Activated CD8-positive, alpha-beta memory T cell treated with anti-CD3 and anti-CD28 coated beads, Interleukin-2, amount 50 U/mL, for 48 hours (primary cell): ENCODE measurements at regions not wholly inside any gene's neighbourhood (a gene's known extent, or its start where the extent isn't known, plus 50 kb on each side); places are given as distances from the start of the nearest gene placed in this dataset.
"Not testable (repeated sequence)": the region's sequence is repeated elsewhere in the genome, so short reads cannot be mapped to it uniquely, and the experiment has no call there.

Experiments used
- DNase-seq: peaks from one replicate; pipeline ENCODE4 v3.0.0-alpha.2; 2020

DNA sequence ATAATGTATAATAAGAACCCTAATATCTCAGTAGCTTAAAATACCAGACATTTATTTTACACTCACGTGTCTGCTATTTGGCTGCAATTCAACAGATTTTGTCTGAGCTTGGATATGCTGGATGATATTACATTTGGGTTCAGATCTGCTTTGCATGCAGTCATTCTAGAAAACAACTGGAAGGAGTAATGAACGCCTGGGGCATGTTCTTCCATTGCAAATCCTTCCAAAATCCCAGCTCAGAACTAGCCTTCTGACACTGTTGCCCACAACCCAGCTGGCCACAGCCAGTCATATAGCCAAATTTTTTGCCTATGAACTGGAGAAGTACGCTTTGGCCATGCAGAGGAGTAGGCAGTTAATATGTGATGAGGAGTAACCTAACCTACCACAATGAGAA is 597.8 kb upstream of the VRK2 start:
- DNase-seq: no peak

DNA sequence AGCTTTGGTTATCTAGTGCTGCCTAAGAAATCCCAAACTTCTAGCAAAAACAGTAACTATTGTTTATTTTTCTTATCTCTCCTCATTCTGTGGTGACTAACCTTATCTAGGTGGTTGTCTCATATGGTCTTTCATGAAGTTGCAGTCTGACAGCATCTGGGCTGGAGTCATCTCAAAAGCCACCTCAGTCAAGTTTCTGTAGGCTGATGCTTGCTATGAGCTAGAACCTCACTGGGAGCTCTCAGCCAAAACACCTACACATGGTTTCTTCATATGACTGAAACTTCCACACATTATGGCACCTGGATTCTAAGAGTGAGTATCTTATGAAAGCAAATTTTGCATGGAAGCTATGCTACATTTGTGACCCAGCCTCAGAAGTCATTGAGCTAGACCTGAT is 596.4 kb upstream of the VRK2 start:
- DNase-seq: no peak

DNA sequence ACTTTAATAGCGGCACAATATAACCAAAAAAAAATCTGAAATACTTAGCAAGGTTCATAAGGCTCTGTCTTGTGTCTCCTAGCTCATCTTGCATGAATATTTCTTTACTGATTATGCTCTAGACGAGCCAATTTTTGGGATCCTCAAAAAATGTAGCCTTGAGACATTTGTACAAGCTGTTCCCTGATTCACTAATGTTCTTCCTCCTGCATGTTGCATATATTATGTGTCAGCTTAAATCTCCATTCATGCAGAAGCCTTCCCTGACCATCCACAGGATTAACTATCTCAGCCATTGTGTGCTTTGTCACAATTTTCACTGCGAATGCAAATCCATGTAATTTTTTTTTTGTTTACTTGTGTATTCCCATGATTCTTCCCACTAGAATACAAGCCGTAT is 594.0 kb upstream of the VRK2 start:
- DNase-seq: no peak

DNA sequence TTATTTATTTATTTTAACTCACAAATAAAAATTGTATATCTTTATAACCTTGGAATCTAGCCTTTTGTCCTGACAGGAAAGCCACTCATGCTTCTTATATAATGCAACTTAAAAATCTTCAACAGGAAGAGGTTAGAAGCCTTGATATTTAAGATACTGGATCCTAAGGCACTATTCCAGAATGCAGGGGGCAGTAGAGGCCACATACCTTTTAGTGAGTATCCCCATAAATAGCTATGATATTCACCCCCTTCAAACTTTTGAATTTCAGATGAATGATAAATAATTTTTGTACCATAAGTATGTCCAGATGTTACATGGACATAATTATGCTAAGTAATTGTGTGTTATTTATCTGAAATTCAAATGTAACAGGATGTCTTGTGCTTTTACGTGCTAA is 592.7 kb upstream of the VRK2 start:
- no peak for DNase-seq

DNA sequence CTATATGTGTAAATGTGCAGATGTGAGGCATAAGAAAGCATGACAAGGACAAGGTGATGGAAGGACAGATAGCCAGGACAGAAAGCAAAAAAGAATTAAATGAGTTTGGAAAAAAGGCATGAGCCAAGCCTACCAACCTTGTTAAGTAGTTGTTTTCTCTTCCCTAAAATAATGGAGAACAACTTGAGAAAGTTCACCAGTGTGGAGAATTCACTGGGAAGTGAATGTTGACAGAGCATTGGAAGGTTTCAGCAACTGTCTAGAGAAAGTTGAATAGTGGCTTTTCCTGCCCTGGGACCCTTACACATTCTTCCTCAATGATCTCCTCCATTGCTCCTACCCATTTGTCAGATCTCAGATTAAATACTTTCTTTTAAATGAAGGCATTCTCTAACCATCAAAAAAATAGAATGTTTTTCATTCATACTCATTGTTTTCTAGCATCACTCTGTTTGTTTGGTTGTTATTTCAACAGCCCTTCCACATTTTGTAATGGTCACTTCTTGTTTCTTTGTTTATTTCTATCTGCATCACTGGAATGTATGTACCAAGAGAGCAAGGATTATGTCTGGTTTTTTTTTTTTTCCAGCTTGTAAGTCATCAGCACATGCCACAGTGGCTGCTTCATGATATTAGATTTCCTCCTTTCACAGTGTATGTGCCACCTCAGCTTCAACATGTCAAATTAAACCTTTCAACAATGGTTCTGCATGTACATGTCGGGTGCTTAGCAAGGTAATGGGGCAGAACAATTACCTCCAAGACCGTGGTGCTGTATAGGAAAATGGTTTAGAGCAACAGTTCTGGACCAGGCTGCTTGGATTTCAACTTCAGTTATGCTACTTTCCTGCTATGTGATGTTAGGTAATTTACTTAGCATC is 586.0 kb upstream of the VRK2 start:
- no peak for DNase-seq

DNA sequence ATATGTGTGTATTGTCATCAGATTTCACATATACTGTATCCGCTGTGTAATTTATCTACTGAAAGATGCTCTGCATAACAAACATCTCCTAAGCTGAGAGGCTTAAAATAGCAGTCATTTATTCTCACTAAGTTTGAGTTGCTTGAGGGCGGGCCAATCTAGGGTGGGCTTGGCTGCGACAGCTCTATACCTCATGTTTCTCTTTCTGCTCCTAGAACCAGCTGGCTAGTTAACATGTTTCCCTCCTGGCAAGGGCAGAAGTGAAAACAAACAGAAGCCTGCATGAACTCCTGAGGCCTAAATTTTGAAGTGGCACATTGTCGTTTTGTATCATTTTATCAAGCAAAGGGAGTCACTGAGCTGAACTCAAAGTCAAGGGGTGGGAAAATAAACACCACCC is 585.0 kb upstream of the VRK2 start:
- no peak for DNase-seq

DNA sequence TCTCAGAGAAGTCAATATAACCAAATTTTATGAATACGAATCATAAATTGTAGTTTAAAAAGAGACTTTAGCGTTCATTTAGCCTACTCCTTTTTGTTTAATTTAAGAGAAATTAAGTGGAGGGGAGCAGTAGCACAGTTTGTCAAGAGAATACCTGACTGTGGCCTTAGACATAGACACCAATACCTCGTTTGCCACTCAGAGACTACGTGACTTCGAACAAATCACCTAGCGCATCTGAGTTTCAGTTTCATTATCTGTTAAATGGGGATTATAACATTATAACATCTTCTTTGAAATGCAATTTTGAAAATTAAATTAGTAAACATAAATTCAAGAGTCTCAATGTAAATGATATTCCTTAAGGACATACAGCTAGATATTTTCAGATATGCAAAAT is 581.5 kb upstream of the VRK2 start:
- no peak for DNase-seq

DNA sequence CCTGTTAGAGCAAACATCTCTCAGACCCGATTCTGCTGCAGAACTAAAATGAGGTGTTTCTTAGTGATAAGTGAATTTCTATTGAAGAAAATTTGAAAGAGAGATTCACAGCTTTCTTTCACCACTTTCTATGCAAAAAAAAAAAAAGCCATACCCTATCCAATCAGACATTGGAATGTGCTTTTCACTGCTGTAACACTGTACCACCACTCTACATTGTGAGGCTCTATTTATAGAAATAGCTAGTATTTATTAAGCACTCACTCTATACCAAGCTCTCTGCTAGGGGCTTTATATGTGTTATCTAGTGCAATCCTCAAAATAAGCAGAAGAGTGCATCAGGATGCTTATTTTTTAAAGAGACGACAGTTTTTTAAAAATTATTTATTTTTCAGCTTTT is 580.6 kb upstream of the VRK2 start:
- no peak for DNase-seq

DNA sequence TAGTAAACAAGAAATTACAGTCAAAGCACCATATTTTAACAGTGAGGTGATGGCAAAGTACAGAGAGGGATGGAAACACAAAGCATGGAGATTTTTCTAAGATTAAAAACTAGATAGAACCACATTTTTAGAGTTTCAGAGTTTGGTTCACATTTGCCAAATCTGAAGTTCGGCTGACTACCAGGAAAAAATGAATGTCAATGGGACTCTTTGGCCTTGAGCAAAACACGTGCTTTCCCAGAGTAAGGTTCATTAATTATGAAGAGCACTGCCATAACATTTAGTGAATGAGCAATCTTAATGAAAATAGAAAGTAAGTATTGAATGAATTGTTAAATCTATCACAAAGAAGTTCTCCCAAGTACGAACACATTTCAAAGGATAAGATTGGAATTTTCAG is 571.2 kb upstream of the VRK2 start:
- DNase-seq: no peak

DNA sequence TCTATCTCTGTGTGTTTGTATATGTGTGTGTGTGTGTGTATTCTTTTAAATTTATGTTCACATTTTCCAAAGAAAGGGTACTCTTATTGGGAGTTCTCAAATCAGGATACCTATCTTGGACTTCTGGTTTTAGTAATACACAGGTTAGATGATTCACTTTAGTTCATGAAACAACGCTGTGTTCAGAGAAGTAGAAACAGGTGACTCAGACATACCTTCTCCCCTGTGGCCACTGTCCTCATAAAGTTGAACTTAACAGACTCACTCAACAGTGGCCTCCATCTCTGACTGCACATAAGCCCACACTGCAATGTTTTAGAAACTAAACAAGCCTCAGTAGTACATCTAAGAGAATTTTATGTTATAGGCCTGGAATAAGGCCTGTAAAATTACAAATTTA is 566.6 kb upstream of the VRK2 start:
- DNase-seq: no peak

DNA sequence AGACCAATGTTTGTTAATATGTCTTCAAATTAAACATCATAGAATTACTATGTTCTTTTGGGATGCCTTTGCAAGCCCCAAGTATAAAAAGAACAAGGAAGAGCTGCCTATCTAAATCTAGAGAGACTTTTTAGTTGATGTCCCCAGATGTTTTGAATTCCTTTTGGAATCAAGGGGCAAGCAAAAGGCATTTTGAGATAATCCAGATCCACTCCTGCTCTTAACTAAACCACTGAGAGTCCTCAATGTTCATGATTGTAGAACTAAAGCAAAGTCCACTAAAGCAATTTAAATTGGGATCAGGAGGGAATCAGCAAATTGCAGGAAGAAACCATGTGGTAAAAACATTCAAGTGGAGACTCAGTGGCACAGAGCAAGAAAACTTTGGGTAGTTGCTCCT is 558.5 kb upstream of the VRK2 start:
- no peak for DNase-seq

DNA sequence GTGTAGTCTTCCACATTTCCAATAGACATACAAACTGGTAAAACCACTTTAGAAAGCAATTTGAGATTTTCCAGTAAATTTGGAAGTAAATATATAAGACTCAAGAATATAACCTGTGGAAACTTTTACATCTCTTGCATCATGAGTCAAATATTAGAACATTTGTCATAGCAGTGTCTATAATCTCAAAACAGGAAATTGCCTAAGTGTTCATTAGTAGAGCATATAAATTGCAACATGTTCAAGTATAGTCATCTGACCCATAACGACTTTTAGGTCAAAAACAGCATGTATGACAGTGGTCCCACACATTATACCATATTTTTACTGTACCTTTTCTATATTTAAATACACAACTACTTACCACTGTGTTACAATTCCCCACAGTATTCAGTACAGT is 555.9 kb upstream of the VRK2 start:
- DNase-seq: no peak

DNA sequence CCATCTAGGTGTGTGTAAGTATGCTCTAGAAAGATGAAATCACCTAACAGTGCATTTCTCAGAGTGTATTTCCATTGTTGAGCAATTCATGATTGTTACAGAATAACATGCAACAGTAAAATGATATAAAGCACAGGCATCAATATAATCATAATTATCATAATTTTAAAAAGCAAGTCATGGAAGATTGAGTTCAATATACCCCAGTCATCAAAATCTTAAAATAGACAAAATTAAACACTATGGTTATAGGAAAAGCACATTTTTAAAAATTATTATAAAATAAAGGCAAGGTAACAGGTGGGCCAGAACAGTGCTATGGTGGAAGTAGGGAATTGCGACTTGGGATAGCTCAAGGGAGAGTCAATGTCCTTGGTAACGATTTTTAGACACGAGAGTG is 555.4 kb upstream of the VRK2 start:
- DNase-seq: no peak

DNA sequence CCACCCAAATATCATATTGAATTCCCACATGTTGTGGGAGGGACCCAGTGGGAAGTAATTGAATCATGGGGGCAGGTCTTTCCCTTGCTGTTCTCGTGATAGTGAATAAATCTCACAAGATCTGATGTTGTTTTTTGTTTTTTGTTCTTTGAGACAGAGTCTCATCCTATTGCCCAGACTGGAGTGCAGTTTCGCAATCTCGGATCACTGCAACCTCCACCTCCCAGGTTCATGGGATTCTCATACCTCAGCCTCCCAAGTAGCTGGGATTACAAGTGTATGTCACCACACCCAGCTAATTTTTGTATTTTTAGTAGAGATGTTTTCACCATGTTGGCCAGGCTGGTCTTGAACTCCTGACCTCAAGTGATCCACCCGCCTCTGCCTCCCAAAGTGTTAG is 552.6 kb upstream of the VRK2 start:
- not testable (repeated sequence) for DNase-seq

DNA sequence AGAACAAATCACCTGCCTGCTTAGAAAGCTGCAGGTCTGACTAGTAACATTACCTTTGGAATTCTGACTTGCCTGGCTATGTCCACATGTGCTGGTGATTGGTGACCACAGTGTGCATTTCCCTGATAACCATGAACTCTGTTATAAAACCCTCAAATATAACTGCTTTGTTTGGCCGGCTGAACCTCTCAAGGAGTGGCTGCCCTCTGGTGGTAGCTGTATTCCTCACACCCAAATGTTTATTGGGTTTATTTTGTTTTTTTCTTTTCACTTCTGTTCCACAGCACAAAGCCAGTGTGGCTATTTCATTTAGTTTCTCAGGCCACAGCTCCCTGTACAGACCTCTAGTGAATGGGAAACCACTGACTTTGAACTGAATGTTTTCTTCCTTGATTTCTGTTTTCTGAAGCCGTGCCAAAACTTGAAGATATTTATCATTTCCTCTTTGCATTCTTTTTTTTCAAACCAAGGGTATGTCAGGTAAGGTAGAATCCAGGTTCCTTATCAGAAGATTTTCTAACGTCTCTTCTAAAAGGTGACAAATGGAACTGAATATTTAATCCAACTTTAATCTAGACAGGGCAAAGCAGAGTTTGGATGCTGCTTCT is 549.0 kb upstream of the VRK2 start:
- DNase-seq: peak; percentile 54

DNA sequence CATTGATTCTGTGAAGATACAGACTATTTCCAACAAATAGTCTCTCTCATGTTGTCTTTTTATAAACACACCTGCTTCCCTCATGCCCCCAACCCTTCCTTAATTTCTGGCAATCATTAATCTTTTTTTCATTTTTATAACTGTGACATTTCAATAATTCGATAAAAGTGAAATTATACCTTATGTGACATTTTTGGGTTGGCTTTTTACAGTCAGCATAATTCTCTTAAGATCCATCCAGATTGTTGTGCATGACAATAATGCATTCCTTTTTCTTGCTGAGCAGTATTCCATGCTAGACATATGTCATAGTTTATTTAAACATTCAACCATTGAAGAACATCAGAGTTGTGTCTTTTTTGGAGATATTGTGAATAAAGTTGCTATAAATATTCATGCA is 541.8 kb upstream of the VRK2 start:
- DNase-seq: no peak

DNA sequence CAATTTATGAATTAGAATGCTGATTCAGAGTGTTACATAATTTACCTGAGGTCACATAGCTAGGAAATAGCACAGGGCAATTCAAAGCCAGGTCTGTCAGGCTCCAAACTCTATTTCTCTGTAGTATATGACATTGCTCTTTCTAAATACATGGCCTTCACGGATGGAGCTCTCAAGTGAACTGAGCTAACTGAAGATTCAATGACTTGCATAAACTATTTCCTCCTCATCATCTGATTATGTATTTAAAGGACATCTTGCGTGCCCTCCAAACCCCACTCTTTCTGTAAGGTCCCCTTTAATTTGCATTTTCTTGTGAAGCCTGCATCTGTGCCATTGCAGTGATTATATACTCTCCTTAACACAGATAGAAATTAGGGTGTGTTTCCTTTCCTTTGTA is 537.4 kb upstream of the VRK2 start:
- no peak for DNase-seq

DNA sequence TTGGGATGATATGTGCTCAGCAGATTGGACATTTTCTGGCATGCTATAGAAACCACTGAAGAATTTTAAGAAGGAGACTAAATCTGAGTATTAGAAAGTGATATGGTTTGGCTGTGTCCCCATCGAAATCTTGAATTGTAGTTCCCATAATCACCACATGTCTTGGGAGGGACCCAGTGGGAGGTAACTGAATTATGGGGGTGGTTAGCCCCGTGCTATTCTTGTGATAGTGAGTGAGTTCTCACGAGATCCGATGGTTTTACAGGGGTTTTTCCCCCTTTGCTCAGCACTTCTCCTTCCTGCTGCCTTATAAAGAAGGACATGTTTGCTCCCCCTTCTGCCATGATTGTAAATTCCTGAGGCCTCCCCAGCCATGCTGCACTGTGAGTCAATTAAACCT is 535.9 kb upstream of the VRK2 start:
- DNase-seq: no peak

DNA sequence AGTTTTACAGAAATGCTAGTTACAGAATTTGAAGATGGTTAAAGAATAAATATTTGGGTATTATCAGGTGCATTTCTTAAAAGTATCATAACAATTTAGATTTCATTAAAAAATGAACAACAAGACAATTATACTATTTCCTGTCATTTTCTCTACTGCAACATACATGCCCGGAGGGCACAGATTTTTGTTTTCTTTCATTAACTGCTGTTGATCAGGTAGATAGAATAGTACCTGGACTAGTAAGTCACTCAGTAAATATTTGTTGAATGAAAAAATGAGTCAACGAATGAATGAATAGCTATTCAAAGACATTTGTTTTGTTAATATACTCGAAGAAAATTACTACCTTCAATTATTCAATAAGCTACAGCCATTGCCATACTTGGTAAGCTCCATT is 531.2 kb upstream of the VRK2 start:
- DNase-seq: no peak

DNA sequence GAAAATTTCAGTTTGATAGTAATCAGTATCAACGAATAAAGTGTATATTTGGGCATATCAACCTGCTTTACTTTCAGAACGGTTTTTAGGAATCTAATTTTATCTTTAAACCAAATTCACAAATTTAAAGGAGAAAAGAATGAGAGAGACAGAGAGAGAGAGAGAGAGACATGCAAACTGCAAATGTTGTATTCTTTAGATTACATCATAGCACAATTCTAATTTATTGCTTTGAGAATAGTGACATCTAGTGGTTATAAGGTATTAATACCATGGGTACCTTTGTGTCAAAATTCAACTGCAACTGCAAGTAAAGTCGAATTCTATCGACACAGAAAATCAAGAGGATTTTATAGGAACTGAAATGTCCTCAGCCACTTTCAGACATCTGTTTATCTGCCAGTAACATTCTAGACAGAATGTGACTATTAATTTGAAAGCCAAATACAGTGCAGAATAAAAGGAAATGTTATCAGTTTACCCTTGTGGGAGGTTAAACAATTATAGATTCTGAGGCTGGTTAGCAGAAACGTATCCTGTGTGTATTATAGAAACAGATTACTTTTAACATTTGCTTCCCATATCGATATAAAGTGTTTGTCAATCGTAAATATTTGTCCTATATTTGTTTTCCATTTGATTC is 529.8 kb upstream of the VRK2 start:
- DNase-seq: no peak

DNA sequence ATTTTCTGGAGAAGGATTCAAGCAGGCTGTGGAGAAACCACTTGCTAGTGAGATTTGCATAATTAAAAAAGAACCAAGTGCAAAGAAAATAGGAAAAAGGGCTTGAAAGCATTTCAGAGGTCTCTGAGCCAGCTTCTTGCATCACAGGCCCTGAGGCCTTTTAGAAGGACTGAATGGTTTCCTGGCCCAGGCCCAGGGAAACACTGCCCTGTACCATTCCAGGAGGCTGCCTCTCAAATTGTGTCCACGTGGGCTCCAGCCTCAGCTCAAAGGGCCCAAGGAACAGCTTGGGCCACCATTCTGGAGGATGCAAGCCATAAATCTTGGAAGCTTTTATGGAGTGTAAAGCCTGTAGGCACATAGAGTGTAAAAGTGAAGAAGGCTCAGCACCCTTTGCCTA is 523.3 kb upstream of the VRK2 start:
- DNase-seq: no peak

DNA sequence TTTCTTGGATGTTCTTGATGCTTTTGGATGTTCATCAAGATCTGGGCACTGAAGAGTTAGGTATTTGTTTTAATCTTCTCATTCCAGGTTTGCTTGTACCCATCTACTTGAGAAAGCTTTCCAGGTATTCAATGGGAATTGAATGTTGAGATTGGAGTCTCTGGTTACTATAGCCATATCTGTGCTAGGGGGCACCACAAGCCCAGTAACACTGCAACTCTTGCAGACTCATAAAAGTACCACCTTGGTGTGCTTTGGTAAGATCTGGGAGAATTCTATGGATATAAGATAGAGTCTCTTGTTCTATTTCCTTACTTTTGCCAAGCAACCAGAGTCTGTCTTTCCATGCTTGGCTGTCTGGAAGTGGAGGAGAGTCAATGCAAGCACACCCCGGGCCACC is 518.9 kb upstream of the VRK2 start:
- no peak for DNase-seq

DNA sequence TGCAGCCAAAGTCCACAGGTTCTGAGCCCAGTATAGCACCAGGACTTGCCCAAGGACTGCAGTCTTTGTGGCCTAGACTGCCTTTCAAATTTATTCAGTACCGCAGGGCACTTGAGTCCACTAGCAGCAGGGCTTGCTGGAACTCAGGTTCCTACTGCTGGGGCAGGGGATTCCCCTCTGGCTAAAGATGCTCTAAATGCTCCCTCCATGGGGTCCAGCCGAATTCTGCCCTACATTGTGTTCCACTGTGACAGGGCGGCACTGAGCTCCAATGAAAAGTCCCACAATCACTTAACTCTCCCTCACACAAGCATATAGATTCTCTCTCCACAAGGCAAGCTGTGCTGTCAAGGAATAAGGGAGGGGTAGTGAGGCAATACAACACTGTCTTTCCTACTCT is 518.1 kb upstream of the VRK2 start:
- no peak for DNase-seq

DNA sequence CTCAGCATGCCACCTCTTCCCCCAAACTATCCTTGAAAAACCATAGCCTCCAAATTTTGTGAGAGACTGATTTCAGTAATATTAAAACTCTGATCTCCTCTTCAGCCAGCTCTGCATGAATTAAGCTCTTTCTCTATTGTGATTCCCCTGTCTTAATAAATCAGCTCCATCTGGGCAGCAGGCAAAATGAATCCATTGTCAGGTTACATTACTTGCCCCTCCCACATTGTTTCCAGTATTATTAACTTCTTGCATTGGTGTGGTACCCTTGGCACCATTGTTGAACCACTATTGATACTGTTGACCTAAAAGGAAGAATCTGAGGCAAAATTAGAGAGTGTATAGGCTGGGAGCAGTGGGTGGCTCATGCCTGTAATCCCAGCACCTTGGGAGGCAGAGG is 512.2 kb upstream of the VRK2 start:
- no peak for DNase-seq
